MM.1S (cell line): ENCODE measurements at regions not wholly inside any gene's neighbourhood (a gene's known extent, or its start where the extent isn't known, plus 50 kb on each side); places are given as distances from the start of the nearest gene placed in this dataset.

Experiments
- DNase-seq: peaks from one replicate; pipeline ENCODE4 v3.0.0-alpha.2; 2015
- H2AFZ ChIP-seq: fragments of 300-600 bp; sonication (generic); 2 replicates; pipeline ENCODE4 v1.6.0; 2016; ENCODE audit warnings: antibody characterized with exemption, low read length
- H3F3A ChIP-seq: fragments of 300-600 bp; sonication (generic); 2 replicates; pipeline ENCODE4 v1.6.1; 2016; ENCODE audit warnings: mild to moderate bottlenecking, antibody characterized with exemption, low read length, moderate library complexity, mixed read lengths; ENCODE audit not compliant: insufficient read depth
- H3K27ac ChIP-seq: fragments of 300-600 bp; sonication (generic); 2 replicates; pipeline ENCODE4 v1.5.1; 2016; ENCODE audit warnings: mild to moderate bottlenecking, low read length
- H3K27me3 ChIP-seq: fragments of 300-600 bp; sonication (generic); replicated peaks from 2 replicates; pipeline ENCODE4 v1.6.0; 2016; ENCODE audit warnings: low read length; ENCODE audit not compliant: insufficient read depth
- H3K36me3 ChIP-seq: fragments of 300-600 bp; sonication (generic); replicated peaks from 2 replicates; pipeline ENCODE4 v1.6.1; 2016; ENCODE audit warnings: mild to moderate bottlenecking, low read length, mixed read lengths; ENCODE audit not compliant: insufficient read depth
- H3K4me1 ChIP-seq: fragments of 300-600 bp; sonication (generic); 2 replicates; pipeline ENCODE4 v1.6.1; 2016; ENCODE audit warnings: low read length, mixed read lengths
- H3K4me2 ChIP-seq: fragments of 300-600 bp; sonication (generic); 2 replicates; pipeline ENCODE4 v1.6.0; 2016; ENCODE audit warnings: low read depth, low read length
- H3K4me3 ChIP-seq: fragments of 300-600 bp; sonication (generic); 2 replicates; pipeline ENCODE4 v1.5.1; 2016; ENCODE audit warnings: low read length, mixed read lengths
- H3K79me2 ChIP-seq: fragments of 300-600 bp; sonication (generic); 2 replicates; pipeline ENCODE4 v1.6.1; 2016; ENCODE audit warnings: mixed run types, low read length, mixed read lengths
- H3K9ac ChIP-seq: fragments of 300-600 bp; sonication (generic); 2 replicates; pipeline ENCODE4 v1.6.1; 2016; ENCODE audit warnings: low read length, mixed read lengths
- H3K9me2 ChIP-seq: fragments of 300-600 bp; sonication (generic); replicated peaks from 2 replicates; pipeline ENCODE4 v1.6.1; 2016; ENCODE audit warnings: mild to moderate bottlenecking, low read length, mixed read lengths; ENCODE audit not compliant: insufficient read depth
- H3K9me3 ChIP-seq: fragments of 300-600 bp; sonication (generic); replicated peaks from 2 replicates; pipeline ENCODE4 v1.6.1; 2016; ENCODE audit warnings: mild to moderate bottlenecking, low read length, mixed read lengths; ENCODE audit not compliant: insufficient read depth
- H4K20me1 ChIP-seq: fragments of 300-600 bp; sonication (generic); 2 replicates; pipeline ENCODE4 v1.6.1; 2016; ENCODE audit warnings: mild to moderate bottlenecking, low read length, moderate library complexity, mixed read lengths; ENCODE audit not compliant: insufficient read depth
- EZH2 ChIP-seq: fragments of 300-600 bp; sonication (generic); optimal IDR thresholded peaks from 2 replicates; pipeline ENCODE3; 2017; ENCODE audit warnings: low read depth, mild to moderate bottlenecking, antibody characterized with exemption, low read length, mixed read lengths
- EZH2phosphoT487 ChIP-seq: fragments of 300-600 bp; sonication (generic); IDR thresholded peaks from 2 replicates; pipeline ENCODE4 v1.6.1; 2018; ENCODE audit warnings: antibody characterized with exemption, low read length
- TF ChIP-seq, protein P1 (sequence below): fragments of 300-600 bp; sonication (generic); IDR thresholded peaks from 2 replicates; pipeline ENCODE4 v1.5.1; 2016; ENCODE audit warnings: antibody characterized with exemption, low read length, mixed read lengths

DNA sequence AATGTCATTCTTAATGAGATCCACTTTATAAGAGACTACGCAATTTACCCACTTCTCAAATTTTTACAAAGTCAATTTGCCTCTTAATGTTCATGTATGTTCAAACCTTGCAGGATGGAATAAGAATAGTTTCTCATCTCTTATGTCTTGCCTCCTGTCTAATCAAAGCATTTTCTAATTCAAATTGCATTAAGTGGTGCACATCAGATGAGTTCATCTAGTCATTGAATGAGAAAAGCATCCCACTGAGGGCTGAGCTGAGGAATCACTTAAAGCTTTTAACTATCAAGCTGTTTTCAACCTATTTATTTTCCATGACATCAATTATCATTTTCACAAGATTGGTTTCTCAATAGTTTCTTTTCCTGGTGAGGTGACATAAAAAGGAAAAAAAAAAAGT lies 1964.0 kb downstream of the PCDH7 start:
- Histone ChIP-seq H3F3A (no peaks in the 10 kb centered on the region), H3K36me3 (no peaks in the 10 kb centered on the region), H3K79me2 (no peaks in the 10 kb centered on the region), H3K27me3 (no peaks in the 10 kb centered on the region), H3K9ac (no peak overlapping the region), H3K4me1 (no peaks in the 10 kb centered on the region), H2AFZ (no peak overlapping the region), H3K4me3 (no peak overlapping the region), H3K9me2 (no peaks in the 10 kb centered on the region), H3K9me3 (no peaks in the 10 kb centered on the region), H4K20me1 (no peaks in the 10 kb centered on the region), H3K4me2 (no peak overlapping the region), H3K27ac (no peak overlapping the region)
- DNase-seq, result no peak
- TF ChIP-seq EZH2phosphoT487 (no peak), EZH2 (no peak)
- TF ChIP-seq, protein P1, sequence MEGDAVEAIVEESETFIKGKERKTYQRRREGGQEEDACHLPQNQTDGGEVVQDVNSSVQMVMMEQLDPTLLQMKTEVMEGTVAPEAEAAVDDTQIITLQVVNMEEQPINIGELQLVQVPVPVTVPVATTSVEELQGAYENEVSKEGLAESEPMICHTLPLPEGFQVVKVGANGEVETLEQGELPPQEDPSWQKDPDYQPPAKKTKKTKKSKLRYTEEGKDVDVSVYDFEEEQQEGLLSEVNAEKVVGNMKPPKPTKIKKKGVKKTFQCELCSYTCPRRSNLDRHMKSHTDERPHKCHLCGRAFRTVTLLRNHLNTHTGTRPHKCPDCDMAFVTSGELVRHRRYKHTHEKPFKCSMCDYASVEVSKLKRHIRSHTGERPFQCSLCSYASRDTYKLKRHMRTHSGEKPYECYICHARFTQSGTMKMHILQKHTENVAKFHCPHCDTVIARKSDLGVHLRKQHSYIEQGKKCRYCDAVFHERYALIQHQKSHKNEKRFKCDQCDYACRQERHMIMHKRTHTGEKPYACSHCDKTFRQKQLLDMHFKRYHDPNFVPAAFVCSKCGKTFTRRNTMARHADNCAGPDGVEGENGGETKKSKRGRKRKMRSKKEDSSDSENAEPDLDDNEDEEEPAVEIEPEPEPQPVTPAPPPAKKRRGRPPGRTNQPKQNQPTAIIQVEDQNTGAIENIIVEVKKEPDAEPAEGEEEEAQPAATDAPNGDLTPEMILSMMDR, result no peak

DNA sequence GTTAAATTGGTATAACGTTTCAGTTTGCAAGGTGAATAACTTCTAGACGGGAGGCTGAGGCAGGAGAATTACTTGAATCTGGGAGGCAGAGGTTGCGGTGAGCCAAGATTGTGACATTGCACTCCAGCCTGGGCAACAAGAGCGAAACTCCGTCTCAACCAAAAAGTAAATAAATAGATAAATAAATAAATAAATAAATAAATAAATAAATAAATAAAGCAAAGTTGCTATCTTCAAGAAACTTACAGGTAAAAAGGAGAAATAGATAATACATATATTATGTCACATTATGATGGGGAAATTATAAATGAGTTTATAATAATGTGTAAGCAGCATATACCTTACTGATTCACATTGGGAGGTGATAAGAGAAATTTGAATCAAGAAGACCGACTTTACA lies 1966.0 kb downstream of the PCDH7 start:
- H3K27me3 ChIP-seq, result no peaks in the 10 kb centered on the region
- no peak overlapping the region for H3K27ac ChIP-seq
- no peaks in the 10 kb centered on the region for H3K9me2 ChIP-seq

DNA sequence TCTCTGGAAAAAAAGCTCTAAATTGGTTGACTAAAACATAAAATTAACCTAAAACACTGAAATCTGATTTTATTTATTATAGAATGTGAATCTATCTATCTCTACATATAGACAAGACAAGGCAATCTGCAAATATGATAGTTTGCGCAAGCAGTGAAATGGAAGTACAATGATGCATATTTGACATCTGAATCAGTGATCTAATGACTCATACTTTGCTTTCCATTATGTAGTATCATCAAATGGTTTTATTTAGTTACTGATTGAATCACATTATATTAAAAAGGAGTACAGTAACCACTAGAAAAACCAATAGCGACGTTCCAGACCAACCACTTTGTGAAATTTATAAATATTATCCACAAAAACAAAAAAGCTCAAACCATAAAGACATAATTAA lies 1969.3 kb downstream of the PCDH7 start:
- no peak overlapping the region for H3K4me3 ChIP-seq
- H3F3A ChIP-seq, result no peaks in the 10 kb centered on the region
- no peaks in the 10 kb centered on the region for H3K36me3 ChIP-seq
- no peak overlapping the region for H3K9ac ChIP-seq
- no peaks in the 10 kb centered on the region for H3K27me3 ChIP-seq
- H3K9me2 ChIP-seq, result no peaks in the 10 kb centered on the region
- no peak overlapping the region for H2AFZ ChIP-seq
- TF ChIP-seq EZH2 (no peak), EZH2phosphoT487 (no peak)
- TF ChIP-seq, protein P1, result no peak
- no peaks in the 10 kb centered on the region for H4K20me1 ChIP-seq
- H3K4me2 ChIP-seq, result no peak overlapping the region
- H3K9me3 ChIP-seq, result no peaks in the 10 kb centered on the region
- no peaks in the 10 kb centered on the region for H3K79me2 ChIP-seq
- no peak for DNase-seq
- no peak overlapping the region for H3K27ac ChIP-seq
- H3K4me1 ChIP-seq, result no peaks in the 10 kb centered on the region

More for the DNA sequence above, 1966.0 kb downstream of the PCDH7 start:
- Histone ChIP-seq H2AFZ (no peak overlapping the region), H3K79me2 (no peaks in the 10 kb centered on the region), H3K4me1 (no peaks in the 10 kb centered on the region), H4K20me1 (no peaks in the 10 kb centered on the region), H3K4me2 (no peak overlapping the region), H3F3A (no peaks in the 10 kb centered on the region), H3K9me3 (no peaks in the 10 kb centered on the region), H3K4me3 (no peak overlapping the region), H3K36me3 (no peaks in the 10 kb centered on the region), H3K9ac (no peak overlapping the region)
- DNase-seq, result no peak
- TF ChIP-seq, protein P1, result no peak
- TF ChIP-seq EZH2phosphoT487 (no peak), EZH2 (no peak)
